Mesothelial cell of epicardium (in vitro differentiated cells): ENCODE measurements at regions not wholly inside any gene's neighbourhood (a gene's known extent, or its start where the extent isn't known, plus 50 kb on each side); places are given as distances from the start of the nearest gene placed in this dataset.

Source experiments
- DNase-seq, 2 experiments: peaks; one replicate each; pipeline ENCODE4 v3.0.0; 2021; ENCODE audit warnings: low spot score in 2 of 2; ENCODE audit not compliant: unreplicated experiment in 2 of 2
- H3K27ac Mint-ChIP-seq: 2 replicates; pipeline ENCODE4 v1.8.0; 2021; ENCODE audit warnings: mixed read lengths
- H3K27me3 Mint-ChIP-seq: 2 replicates; pipeline ENCODE4 v1.8.0; 2021; ENCODE audit warnings: low read depth, mixed read lengths
- H3K36me3 Mint-ChIP-seq: 2 replicates; pipeline ENCODE4 v1.8.0; 2021; ENCODE audit warnings: mixed read lengths
- H3K4me1 Mint-ChIP-seq: 2 replicates; pipeline ENCODE4 v1.8.0; 2021; ENCODE audit warnings: mixed read lengths
- H3K4me3 Mint-ChIP-seq: 2 replicates; pipeline ENCODE4 v1.8.0; 2021; ENCODE audit warnings: mild to moderate bottlenecking, moderate library complexity, mixed read lengths
- H3K9me3 Mint-ChIP-seq: 2 replicates; pipeline ENCODE4 v1.8.0; 2021; ENCODE audit warnings: mixed read lengths
- CTCF ChIP-seq: fragments of 200-600 bp; sonication (generic); IDR thresholded peaks from one replicate; pipeline ENCODE4 v1.5.0; 2021; ENCODE audit warnings: antibody characterized with exemption; ENCODE audit not compliant: unreplicated experiment

GRCh38 chr1:60699325-60699724 is 383.0 kb upstream of the NFIA start:
- no peaks in the 10 kb centered on the region for H3K36me3 Mint-ChIP-seq
- H3K27me3 Mint-ChIP-seq, result peaks cover 28% of the 10 kb centered on the region
- no peak for DNase-seq
- peaks cover 5% of the 10 kb centered on the region for H3K9me3 Mint-ChIP-seq
- no peak overlapping the region for H3K4me3 Mint-ChIP-seq
- H3K4me1 Mint-ChIP-seq, result peaks cover 34% of the 10 kb centered on the region
- no peak overlapping the region for H3K27ac Mint-ChIP-seq
- no peak for TF ChIP-seq CTCF

GRCh38 chr1:60697204-60697994 is 385.0 kb upstream of the NFIA start:
- Mint-ChIP-seq H3K4me3 (no peak overlapping the region), H3K4me1 (peaks cover 30% of the 10 kb centered on the region), H3K27ac (peak overlapping the region; percentile 18), H3K9me3 (peaks cover 18% of the 10 kb centered on the region), H3K27me3 (peaks cover 28% of the 10 kb centered on the region), H3K36me3 (no peaks in the 10 kb centered on the region)
- no peak for TF ChIP-seq CTCF
- no peak for DNase-seq

- H3K36me3 Mint-ChIP-seq, result no peaks in the 10 kb centered on the region
- H3K27me3 Mint-ChIP-seq, result peaks cover 23% of the 10 kb centered on the region
- H3K9me3 Mint-ChIP-seq, result peaks cover 23% of the 10 kb centered on the region
- no peak for DNase-seq
- H3K4me3 Mint-ChIP-seq, result no peak overlapping the region
- H3K27ac Mint-ChIP-seq, result no peak overlapping the region
- no peak for TF ChIP-seq CTCF
- peaks cover 30% of the 10 kb centered on the region for H3K4me1 Mint-ChIP-seq
These were observed 385.8 kb upstream of the NFIA start for GRCh38 chr1:60696512-60696911.

GRCh38 chr1:60695716-60696171 is 386.6 kb upstream of the NFIA start:
- Mint-ChIP-seq H3K9me3 (peaks cover 26% of the 10 kb centered on the region), H3K36me3 (no peaks in the 10 kb centered on the region), H3K27ac (no peak overlapping the region), H3K4me3 (no peak overlapping the region), H3K4me1 (peaks cover 30% of the 10 kb centered on the region), H3K27me3 (peaks cover 25% of the 10 kb centered on the region)
- DNase-seq, result no peak
- TF ChIP-seq CTCF, result no peak

GRCh38 chr1:60694980-60695379 is 387.4 kb upstream of the NFIA start:
- Mint-ChIP-seq H3K36me3 (no peaks in the 10 kb centered on the region), H3K4me3 (no peak overlapping the region)

More at GRCh38 chr1:60694980-60695379, 387.4 kb upstream of the NFIA start:
- DNase-seq, result no peak
- H3K27me3 Mint-ChIP-seq, result peaks cover 25% of the 10 kb centered on the region
- peaks cover 29% of the 10 kb centered on the region for H3K9me3 Mint-ChIP-seq
- no peak overlapping the region for H3K27ac Mint-ChIP-seq
- peaks cover 30% of the 10 kb centered on the region for H3K4me1 Mint-ChIP-seq
- TF ChIP-seq CTCF, result no peak
